ENCODE measurements at regions not wholly inside any gene's neighbourhood (a gene's known extent, or its start where the extent isn't known, plus 50 kb on each side); places are given as distances from the start of the nearest gene placed in this dataset.
A peak's percentile ranks its signal among the peaks of the same experiment; 100 is the strongest.

- WGBS, 2 donors = 46 to 54% methylated on average over 6 of the region's 6 CpGs
- Histone ChIP-seq H3K27me3 (no peaks in the 10 kb centered on the region), H3K4me3 (replicated peaks in 1 of 3) (no peak overlapping the region), H3K36me3 (no peaks in the 10 kb centered on the region), H3K9me3 (no peaks in the 10 kb centered on the region), H3K4me1 (no peaks in the 10 kb centered on the region), H3K27ac (no peak overlapping the region)
- TF ChIP-seq POLR2A (IDR thresholded peaks at IDR 0.05) (no peak), CTCF (IDR thresholded peaks at IDR 0.05) (peak in 2 of 6 experiments; percentile 37 to 45)
- intact Hi-C loops (cut with DNase I) = no loop called here
- DNase-seq = peak; percentile 23 to 27
These were observed 112.5 kb downstream of the EDN3 start for GRCh38 chr20:59412875-59413284.

GRCh38 chr20:59413326-59413865 is 113.0 kb downstream of the EDN3 start:
- no peaks in the 10 kb centered on the region for H3K36me3 ChIP-seq
- H3K4me1 ChIP-seq = no peaks in the 10 kb centered on the region
- intact Hi-C loops (cut with DNase I) = no loop called here
- no peaks in the 10 kb centered on the region for H3K9me3 ChIP-seq
- TF ChIP-seq POLR2A (IDR thresholded peaks at IDR 0.05) (no peak), CTCF (IDR thresholded peaks at IDR 0.05) (no peak)
- H3K27ac ChIP-seq = no peak overlapping the region
- H3K4me3 ChIP-seq (replicated peaks in 1 of 3) = no peak overlapping the region
- 77 to 84% methylated on average over 6 of the region's 6 CpGs for WGBS, 2 donors
- H3K27me3 ChIP-seq = no peaks in the 10 kb centered on the region
- DNase-seq = no peak

GRCh38 chr20:59414936-59415623 is 114.7 kb downstream of the EDN3 start:
- DNase-seq = no peak
- WGBS, 2 donors = 83 to 88% methylated on average over 18 of the region's 18 CpGs
- TF ChIP-seq CTCF (IDR thresholded peaks at IDR 0.05) (no peak), POLR2A (IDR thresholded peaks at IDR 0.05) (no peak)
- Histone ChIP-seq H3K4me1 (no peaks in the 10 kb centered on the region), H3K27me3 (no peaks in the 10 kb centered on the region), H3K4me3 (replicated peaks in 1 of 3) (no peak overlapping the region), H3K27ac (no peak overlapping the region), H3K36me3 (no peaks in the 10 kb centered on the region), H3K9me3 (no peaks in the 10 kb centered on the region)
- intact Hi-C loops (cut with DNase I) = loop anchor here (5.0 kb wide), 1 partner anchor 548 kb away; no protein-coding TSS in a partner anchor

- H3K27me3 ChIP-seq = no peaks in the 10 kb centered on the region
- intact Hi-C loops (cut with DNase I) = loop anchor here (5.0 kb wide), 1 partner anchor 550 kb away; no protein-coding TSS in a partner anchor
- DNase-seq = no peak
- H3K4me3 ChIP-seq (replicated peaks in 1 of 3) = no peak overlapping the region
- TF ChIP-seq CTCF (IDR thresholded peaks at IDR 0.05) (no peak), POLR2A (IDR thresholded peaks at IDR 0.05) (no peak)
- H3K4me1 ChIP-seq = no peaks in the 10 kb centered on the region
- H3K9me3 ChIP-seq = no peaks in the 10 kb centered on the region
- 75 to 87% methylated on average over 4 to 5 of the region's 5 CpGs for WGBS, 2 donors
- H3K27ac ChIP-seq = no peak overlapping the region
- no peaks in the 10 kb centered on the region for H3K36me3 ChIP-seq
These were observed 116.5 kb downstream of the EDN3 start for GRCh38 chr20:59416916-59417315.

GRCh38 chr20:59421089-59421488 is 120.7 kb downstream of the EDN3 start:
- Histone ChIP-seq H3K4me1 (peaks cover 0 to 7% of the 10 kb centered on the region in 2 donors), H3K27me3 (no peaks in the 10 kb centered on the region), H3K36me3 (no peaks in the 10 kb centered on the region), H3K4me3 (replicated peaks in 1 of 3) (no peak overlapping the region), H3K9me3 (no peaks in the 10 kb centered on the region), H3K27ac (no peak overlapping the region)
- intact Hi-C loops (cut with DNase I) = no loop called here
- 79 to 90% methylated on average over 6 of the region's 6 CpGs for WGBS, 2 donors
- DNase-seq = no peak
- no peak for TF ChIP-seq POLR2A (IDR thresholded peaks at IDR 0.05)
- TF ChIP-seq CTCF (IDR thresholded peaks at IDR 0.05) = no peak

Measured in thyroid gland (tissue), 4 donors.